GM19372 (cell line): ENCODE measurements at regions not wholly inside any gene's neighbourhood (a gene's known extent, or its start where the extent isn't known, plus 50 kb on each side); places are given as distances from the start of the nearest gene placed in this dataset.

ENCODE experiments used
- ATAC-seq: cut with Tn5 transposase; IDR thresholded peaks from one replicate; pipeline ENCODE4 v1.9.1; 2021; ENCODE audit warnings: mild to moderate bottlenecking, low read depth, moderate library complexity; ENCODE audit not compliant: unreplicated experiment

GRCh38 chr1:81412954-81413353 is 387.8 kb upstream of the ADGRL2 start:
- ATAC-seq = no peak

- no peak for ATAC-seq
Measured at GRCh38 chr1:81410941-81411340, 389.8 kb upstream of the ADGRL2 start.

- ATAC-seq = no peak
Measured at GRCh38 chr1:81410351-81410750, 390.4 kb upstream of the ADGRL2 start.

- no peak for ATAC-seq
Measured at GRCh38 chr1:81409780-81410274, 390.9 kb upstream of the ADGRL2 start.

- no peak for ATAC-seq
Measured at GRCh38 chr1:81409262-81409661, 391.5 kb upstream of the ADGRL2 start.

GRCh38 chr1:81408419-81408818 is 392.3 kb upstream of the ADGRL2 start:
- no peak for ATAC-seq

GRCh38 chr1:81407000-81407821 is 393.5 kb upstream of the ADGRL2 start:
- ATAC-seq = no peak

GRCh38 chr1:81406292-81406999 is 394.3 kb upstream of the ADGRL2 start:
- ATAC-seq = no peak

- no peak for ATAC-seq
Measured at GRCh38 chr1:81398041-81398440, 402.7 kb upstream of the ADGRL2 start.

GRCh38 chr1:81392526-81393226 is 408.1 kb upstream of the ADGRL2 start:
- ATAC-seq = no peak

- no peak for ATAC-seq
Measured at GRCh38 chr1:81391125-81391828, 409.5 kb upstream of the ADGRL2 start.

- ATAC-seq = no peak
Measured at GRCh38 chr1:81388435-81388834, 412.3 kb upstream of the ADGRL2 start.

GRCh38 chr1:81387446-81387845 is 413.3 kb upstream of the ADGRL2 start:
- no peak for ATAC-seq

GRCh38 chr1:81382561-81382960 is 418.2 kb upstream of the ADGRL2 start:
- ATAC-seq = no peak

- ATAC-seq = no peak
Measured at GRCh38 chr1:81381881-81382280, 418.9 kb upstream of the ADGRL2 start.

- no peak for ATAC-seq
Measured at GRCh38 chr1:81380436-81380835, 420.3 kb upstream of the ADGRL2 start.

- no peak for ATAC-seq
Measured at GRCh38 chr1:81379430-81379829, 421.3 kb upstream of the ADGRL2 start.

- no peak for ATAC-seq
Measured at GRCh38 chr1:81377406-81377805, 423.3 kb upstream of the ADGRL2 start.

GRCh38 chr1:81375884-81376548 is 424.7 kb upstream of the ADGRL2 start:
- ATAC-seq = no peak

- ATAC-seq = no peak
Measured at GRCh38 chr1:81374481-81374880, 426.3 kb upstream of the ADGRL2 start.
